WTC11 (cell line): ENCODE measurements at regions not wholly inside any gene's neighbourhood (a gene's known extent, or its start where the extent isn't known, plus 50 kb on each side); places are given as distances from the start of the nearest gene placed in this dataset.

Experiments
- ATAC-seq: fragments of 200-7000 bp; cut with Tn5 transposase; 2 replicates; pipeline ENCODE4 v1.10.0; 2021; ENCODE audit warnings: mild to moderate bottlenecking, moderate library complexity
- CTCF ChIA-PET: fragments of 300-600 bp; sonication (Branson Sonifier 250); formaldehyde crosslinking; loops from one replicate; lab custom pipeline; 2021; ENCODE audit warnings: antibody characterized with exemption; lab: Charles Lee
- POLR2A ChIA-PET: fragments of 350-600 bp; sonication (Branson Sonifier 250); formaldehyde crosslinking; loops from one replicate; lab custom pipeline; 2021; ENCODE audit warnings: antibody characterized with exemption; lab: Charles Lee
- DNase-seq: peaks from one replicate; pipeline ENCODE4 v3.0.0; 2021; ENCODE audit warnings: low spot score
- H3K27ac Mint-ChIP-seq: 2 replicates; pipeline ENCODE4 v1.8.0; 2021; ENCODE audit warnings: mixed read lengths
- H3K27me3 Mint-ChIP-seq: 2 replicates; pipeline ENCODE4 v1.8.0; 2021; ENCODE audit warnings: low read depth, mild to moderate bottlenecking, moderate library complexity, mixed read lengths
- H3K36me3 Mint-ChIP-seq: 2 replicates; pipeline ENCODE4 v1.8.0; 2021; ENCODE audit warnings: mixed read lengths
- H3K4me1 Mint-ChIP-seq: 2 replicates; pipeline ENCODE4 v1.8.0; 2022; ENCODE audit warnings: mixed read lengths
- H3K4me3 Mint-ChIP-seq: 2 replicates; pipeline ENCODE4 v1.8.0; 2021; ENCODE audit warnings: mild to moderate bottlenecking, moderate library complexity, mixed read lengths
- H3K9me3 Mint-ChIP-seq: 2 replicates; pipeline ENCODE4 v1.8.0; 2021; ENCODE audit warnings: mixed read lengths
- EMX1 ChIP-seq: fragments of 250-450 bp; sonication (Bioruptor Pico); IDR thresholded peaks from 2 replicates; pipeline ENCODE4 v1.8.0; 2021; ENCODE audit warnings: mild to moderate bottlenecking
- ESRRA ChIP-seq: sonication (generic); formaldehyde crosslinking; IDR thresholded peaks from 2 replicates; pipeline ENCODE4 v1.8.1; 2022; ENCODE audit warnings: mild to moderate bottlenecking, missing genetic modification reagents, borderline replicate concordance
- GTF2I ChIP-seq: fragments of 250-450 bp; sonication (Bioruptor Pico); conservative IDR thresholded peaks from 2 replicates; pipeline ENCODE4 v1.4.0; 2021; ENCODE audit warnings: mild to moderate bottlenecking
- JUN ChIP-seq: sonication (generic); formaldehyde crosslinking; IDR thresholded peaks from 2 replicates; pipeline ENCODE4 v1.8.0; 2023; ENCODE audit warnings: mild to moderate bottlenecking, missing genetic modification reagents
- MYBL2 ChIP-seq: sonication (generic); formaldehyde crosslinking; IDR thresholded peaks from 2 replicates; pipeline ENCODE4 v1.8.1; 2023; ENCODE audit warnings: mild to moderate bottlenecking, moderate library complexity, missing genetic modification reagents
- NR2C2 ChIP-seq: sonication (generic); formaldehyde crosslinking; IDR thresholded peaks from 2 replicates; pipeline ENCODE4 v1.8.0; 2022; ENCODE audit warnings: mild to moderate bottlenecking, missing genetic modification reagents
- TEAD4 ChIP-seq: sonication (generic); formaldehyde crosslinking; IDR thresholded peaks from 2 replicates; pipeline ENCODE4 v1.8.0; 2022; ENCODE audit warnings: mild to moderate bottlenecking, missing genetic modification reagents
- ZNF219 ChIP-seq: sonication (generic); formaldehyde crosslinking; IDR thresholded peaks from 2 replicates; pipeline ENCODE4 v1.8.0; 2023; ENCODE audit warnings: missing genetic modification reagents, mild to moderate bottlenecking, borderline replicate concordance
- TF ChIP-seq, protein P1 (sequence below): sonication (generic); formaldehyde crosslinking; IDR thresholded peaks from 2 replicates; pipeline ENCODE4 v1.8.0; 2022; ENCODE audit warnings: mild to moderate bottlenecking, missing genetic modification reagents
- TF ChIP-seq, protein P2 (sequence below): sonication (generic); formaldehyde crosslinking; IDR thresholded peaks from 2 replicates; pipeline ENCODE4 v1.8.1; 2023; ENCODE audit warnings: mild to moderate bottlenecking, missing genetic modification reagents, borderline replicate concordance
- TF ChIP-seq, protein P3 (sequence below): fragments of 250-450 bp; sonication (Bioruptor Pico); IDR thresholded peaks from 2 replicates; pipeline ENCODE4 v1.9.0; 2021; ENCODE audit warnings: mild to moderate bottlenecking, borderline replicate concordance

DNA sequence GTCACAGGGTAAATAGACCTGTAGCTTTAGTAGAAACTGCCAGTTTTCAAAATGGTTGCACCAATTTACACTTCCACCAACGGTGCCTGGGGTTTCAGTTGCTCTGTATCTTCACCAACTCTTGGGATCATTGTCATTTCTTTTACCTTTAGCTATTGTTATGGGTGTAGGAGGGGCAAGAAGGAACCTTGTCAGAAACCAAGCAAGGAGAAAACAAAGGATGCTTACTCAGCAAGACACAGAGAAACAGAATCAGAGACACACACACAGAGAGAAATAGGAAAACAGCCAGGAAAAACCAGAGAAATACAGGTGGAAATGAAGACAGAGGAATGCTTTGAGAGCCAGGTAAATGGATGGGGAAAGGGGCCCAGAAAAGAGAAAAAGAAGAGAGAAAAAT, 367.6 kb downstream of the MIAT start (continued):
- TF ChIP-seq, protein P1, sequence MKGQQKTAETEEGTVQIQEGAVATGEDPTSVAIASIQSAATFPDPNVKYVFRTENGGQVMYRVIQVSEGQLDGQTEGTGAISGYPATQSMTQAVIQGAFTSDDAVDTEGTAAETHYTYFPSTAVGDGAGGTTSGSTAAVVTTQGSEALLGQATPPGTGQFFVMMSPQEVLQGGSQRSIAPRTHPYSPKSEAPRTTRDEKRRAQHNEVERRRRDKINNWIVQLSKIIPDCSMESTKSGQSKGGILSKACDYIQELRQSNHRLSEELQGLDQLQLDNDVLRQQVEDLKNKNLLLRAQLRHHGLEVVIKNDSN, result no peak
- TF ChIP-seq, protein P2, sequence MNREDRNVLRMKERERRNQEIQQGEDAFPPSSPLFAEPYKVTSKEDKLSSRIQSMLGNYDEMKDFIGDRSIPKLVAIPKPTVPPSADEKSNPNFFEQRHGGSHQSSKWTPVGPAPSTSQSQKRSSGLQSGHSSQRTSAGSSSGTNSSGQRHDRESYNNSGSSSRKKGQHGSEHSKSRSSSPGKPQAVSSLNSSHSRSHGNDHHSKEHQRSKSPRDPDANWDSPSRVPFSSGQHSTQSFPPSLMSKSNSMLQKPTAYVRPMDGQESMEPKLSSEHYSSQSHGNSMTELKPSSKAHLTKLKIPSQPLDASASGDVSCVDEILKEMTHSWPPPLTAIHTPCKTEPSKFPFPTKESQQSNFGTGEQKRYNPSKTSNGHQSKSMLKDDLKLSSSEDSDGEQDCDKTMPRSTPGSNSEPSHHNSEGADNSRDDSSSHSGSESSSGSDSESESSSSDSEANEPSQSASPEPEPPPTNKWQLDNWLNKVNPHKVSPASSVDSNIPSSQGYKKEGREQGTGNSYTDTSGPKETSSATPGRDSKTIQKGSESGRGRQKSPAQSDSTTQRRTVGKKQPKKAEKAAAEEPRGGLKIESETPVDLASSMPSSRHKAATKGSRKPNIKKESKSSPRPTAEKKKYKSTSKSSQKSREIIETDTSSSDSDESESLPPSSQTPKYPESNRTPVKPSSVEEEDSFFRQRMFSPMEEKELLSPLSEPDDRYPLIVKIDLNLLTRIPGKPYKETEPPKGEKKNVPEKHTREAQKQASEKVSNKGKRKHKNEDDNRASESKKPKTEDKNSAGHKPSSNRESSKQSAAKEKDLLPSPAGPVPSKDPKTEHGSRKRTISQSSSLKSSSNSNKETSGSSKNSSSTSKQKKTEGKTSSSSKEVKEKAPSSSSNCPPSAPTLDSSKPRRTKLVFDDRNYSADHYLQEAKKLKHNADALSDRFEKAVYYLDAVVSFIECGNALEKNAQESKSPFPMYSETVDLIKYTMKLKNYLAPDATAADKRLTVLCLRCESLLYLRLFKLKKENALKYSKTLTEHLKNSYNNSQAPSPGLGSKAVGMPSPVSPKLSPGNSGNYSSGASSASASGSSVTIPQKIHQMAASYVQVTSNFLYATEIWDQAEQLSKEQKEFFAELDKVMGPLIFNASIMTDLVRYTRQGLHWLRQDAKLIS (CRISPR knock-in tag), result no peak

DNA sequence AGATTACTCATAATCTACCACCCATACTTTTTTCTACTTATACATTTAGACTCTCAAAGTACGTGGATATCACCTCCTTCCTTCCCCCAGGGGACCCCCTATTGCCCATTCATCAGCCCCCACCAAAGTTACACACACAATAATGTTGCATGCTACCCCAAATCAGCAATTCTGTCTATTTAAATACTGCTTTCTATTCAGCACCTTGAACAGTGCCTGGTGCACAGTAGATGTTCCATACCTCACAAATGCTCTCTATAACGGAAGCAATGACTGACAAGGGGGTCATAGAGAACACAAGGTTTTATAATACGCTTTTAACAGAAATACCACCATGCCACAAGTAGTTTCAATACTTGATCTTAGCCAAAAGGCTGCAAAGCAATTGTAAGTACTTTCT, 370.7 kb downstream of the MIAT start:
- Mint-ChIP-seq H3K27ac (no peak overlapping the region), H3K4me1 (peaks cover 13% of the 10 kb centered on the region), H3K36me3 (no peaks in the 10 kb centered on the region), H3K27me3 (no peaks in the 10 kb centered on the region), H3K4me3 (no peak overlapping the region), H3K9me3 (peaks cover 11% of the 10 kb centered on the region; the same call in 1 of the 2 replicates)
- CTCF ChIA-PET, result no interaction called here
- POLR2A ChIA-PET, result no interaction called here
- ATAC-seq (no peak), DNase-seq (no peak)
- TF ChIP-seq, protein P3, sequence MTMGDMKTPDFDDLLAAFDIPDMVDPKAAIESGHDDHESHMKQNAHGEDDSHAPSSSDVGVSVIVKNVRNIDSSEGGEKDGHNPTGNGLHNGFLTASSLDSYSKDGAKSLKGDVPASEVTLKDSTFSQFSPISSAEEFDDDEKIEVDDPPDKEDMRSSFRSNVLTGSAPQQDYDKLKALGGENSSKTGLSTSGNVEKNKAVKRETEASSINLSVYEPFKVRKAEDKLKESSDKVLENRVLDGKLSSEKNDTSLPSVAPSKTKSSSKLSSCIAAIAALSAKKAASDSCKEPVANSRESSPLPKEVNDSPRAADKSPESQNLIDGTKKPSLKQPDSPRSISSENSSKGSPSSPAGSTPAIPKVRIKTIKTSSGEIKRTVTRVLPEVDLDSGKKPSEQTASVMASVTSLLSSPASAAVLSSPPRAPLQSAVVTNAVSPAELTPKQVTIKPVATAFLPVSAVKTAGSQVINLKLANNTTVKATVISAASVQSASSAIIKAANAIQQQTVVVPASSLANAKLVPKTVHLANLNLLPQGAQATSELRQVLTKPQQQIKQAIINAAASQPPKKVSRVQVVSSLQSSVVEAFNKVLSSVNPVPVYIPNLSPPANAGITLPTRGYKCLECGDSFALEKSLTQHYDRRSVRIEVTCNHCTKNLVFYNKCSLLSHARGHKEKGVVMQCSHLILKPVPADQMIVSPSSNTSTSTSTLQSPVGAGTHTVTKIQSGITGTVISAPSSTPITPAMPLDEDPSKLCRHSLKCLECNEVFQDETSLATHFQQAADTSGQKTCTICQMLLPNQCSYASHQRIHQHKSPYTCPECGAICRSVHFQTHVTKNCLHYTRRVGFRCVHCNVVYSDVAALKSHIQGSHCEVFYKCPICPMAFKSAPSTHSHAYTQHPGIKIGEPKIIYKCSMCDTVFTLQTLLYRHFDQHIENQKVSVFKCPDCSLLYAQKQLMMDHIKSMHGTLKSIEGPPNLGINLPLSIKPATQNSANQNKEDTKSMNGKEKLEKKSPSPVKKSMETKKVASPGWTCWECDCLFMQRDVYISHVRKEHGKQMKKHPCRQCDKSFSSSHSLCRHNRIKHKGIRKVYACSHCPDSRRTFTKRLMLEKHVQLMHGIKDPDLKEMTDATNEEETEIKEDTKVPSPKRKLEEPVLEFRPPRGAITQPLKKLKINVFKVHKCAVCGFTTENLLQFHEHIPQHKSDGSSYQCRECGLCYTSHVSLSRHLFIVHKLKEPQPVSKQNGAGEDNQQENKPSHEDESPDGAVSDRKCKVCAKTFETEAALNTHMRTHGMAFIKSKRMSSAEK (CRISPR knock-in tag), result no peak
- TF ChIP-seq ZNF219 (CRISPR knock-in tag), result no peak
- TF ChIP-seq TEAD4 (CRISPR knock-in tag), result no peak
- no peak for TF ChIP-seq EMX1 (CRISPR knock-in tag)
- no peak for TF ChIP-seq ESRRA
- TF ChIP-seq, protein P1, result no peak
- no peak for TF ChIP-seq JUN (CRISPR knock-in tag)
- no peak for TF ChIP-seq NR2C2 (CRISPR knock-in tag)

DNA sequence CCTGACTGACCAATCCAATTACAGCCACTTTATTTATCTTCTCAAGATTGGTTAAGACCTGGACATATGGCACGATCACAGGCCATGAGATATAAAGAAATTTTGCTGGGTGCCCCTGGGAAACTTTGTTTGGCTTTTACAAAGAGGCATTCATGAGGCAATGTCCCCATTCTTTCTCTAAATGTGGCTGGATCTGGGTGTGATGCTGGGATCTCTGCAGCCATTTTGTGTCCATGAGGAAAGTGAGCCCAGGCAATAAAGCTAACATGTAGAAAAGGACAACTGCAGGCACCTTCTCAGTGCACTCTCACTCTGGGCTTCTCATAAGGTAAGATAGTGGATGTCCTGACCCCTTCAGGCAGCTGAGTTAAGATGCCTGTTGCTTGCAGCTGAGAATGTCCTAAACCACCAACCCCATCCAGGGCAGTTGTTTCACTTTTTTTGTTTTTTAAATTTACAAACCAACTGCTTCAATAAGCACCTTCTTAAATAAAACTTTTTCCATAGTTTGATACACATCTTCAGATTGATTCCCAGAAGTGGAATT, 372.3 kb downstream of the MIAT start:
- ChIA-PET CTCF (interaction anchor here (1.0 kb wide), 1 partner anchor 194 kb away, joined by 3 read pairs; no protein-coding TSS in a partner anchor), POLR2A (no interaction called here)
- H3K27me3 Mint-ChIP-seq, result no peaks in the 10 kb centered on the region
- no peak overlapping the region for H3K27ac Mint-ChIP-seq
- no peaks in the 10 kb centered on the region for H3K36me3 Mint-ChIP-seq
- peaks cover 13% of the 10 kb centered on the region for H3K4me1 Mint-ChIP-seq
- H3K4me3 Mint-ChIP-seq, result no peak overlapping the region
- TF ChIP-seq GTF2I (CRISPR knock-in tag), result peak; percentile 81
- TF ChIP-seq MYBL2 (CRISPR knock-in tag), result no peak
- DNase-seq (no peak), ATAC-seq (peak; percentile 41; the same call in 1 of the 2 replicates)
- H3K9me3 Mint-ChIP-seq, result peaks cover 11% of the 10 kb centered on the region; the same call in 1 of the 2 replicates
